ENCODE measurements at regions not wholly inside any gene's neighbourhood (a gene's known extent, or its start where the extent isn't known, plus 50 kb on each side); places are given as distances from the start of the nearest gene placed in this dataset.

- no peak for DNase-seq
Measured at GRCh38 chr13:109636736-109637135, 149.6 kb downstream of the IRS2 start.

GRCh38 chr13:109631069-109631468 lies 155.3 kb downstream of the IRS2 start:
- no peak for DNase-seq

GRCh38 chr13:109630271-109630670 lies 156.1 kb downstream of the IRS2 start:
- DNase-seq: no peak

DNA sequence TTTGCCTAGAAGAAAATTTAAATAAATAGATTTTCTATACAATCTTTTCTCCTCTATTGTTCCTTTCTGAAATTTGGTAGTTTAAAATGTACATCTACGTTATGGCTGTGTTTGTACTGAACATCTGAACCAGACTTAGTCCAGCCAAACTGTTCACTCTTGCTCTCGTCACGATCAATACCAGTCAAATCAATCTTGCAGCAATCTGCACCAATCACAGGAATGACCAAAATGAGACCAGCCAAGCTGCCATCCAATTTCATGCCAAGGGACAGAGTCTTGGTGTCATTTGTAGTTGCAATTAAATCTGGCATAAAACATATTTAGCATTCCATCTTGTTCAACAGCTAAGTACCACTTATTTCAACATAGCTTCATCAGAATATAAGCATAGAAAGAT lies 156.6 kb downstream of the IRS2 start:
- DNase-seq: no peak

DNA sequence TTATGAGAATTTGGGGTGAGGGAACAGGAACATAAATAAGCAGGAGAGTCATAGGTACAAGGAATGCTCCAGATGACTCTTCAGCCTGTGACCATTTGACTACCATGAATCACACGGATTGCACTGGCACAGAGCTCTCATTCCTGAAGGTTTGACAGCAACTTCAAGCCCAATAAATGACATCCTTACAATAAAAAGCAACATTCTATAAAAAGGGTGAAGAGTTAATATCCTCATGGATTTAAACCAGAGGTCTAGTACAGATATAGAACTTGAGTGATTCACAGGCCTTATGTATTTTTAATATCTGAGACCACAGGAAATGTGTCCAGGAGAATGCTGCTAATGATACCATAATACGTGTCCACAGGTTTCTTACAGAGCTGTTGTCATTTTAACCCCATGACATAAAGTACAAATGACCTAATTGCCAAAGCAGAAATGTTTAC lies 158.1 kb downstream of the IRS2 start:
- no peak for DNase-seq

- peak; percentile 59 for DNase-seq
Measured at GRCh38 chr13:109627649-109628048, 158.7 kb downstream of the IRS2 start.

DNA sequence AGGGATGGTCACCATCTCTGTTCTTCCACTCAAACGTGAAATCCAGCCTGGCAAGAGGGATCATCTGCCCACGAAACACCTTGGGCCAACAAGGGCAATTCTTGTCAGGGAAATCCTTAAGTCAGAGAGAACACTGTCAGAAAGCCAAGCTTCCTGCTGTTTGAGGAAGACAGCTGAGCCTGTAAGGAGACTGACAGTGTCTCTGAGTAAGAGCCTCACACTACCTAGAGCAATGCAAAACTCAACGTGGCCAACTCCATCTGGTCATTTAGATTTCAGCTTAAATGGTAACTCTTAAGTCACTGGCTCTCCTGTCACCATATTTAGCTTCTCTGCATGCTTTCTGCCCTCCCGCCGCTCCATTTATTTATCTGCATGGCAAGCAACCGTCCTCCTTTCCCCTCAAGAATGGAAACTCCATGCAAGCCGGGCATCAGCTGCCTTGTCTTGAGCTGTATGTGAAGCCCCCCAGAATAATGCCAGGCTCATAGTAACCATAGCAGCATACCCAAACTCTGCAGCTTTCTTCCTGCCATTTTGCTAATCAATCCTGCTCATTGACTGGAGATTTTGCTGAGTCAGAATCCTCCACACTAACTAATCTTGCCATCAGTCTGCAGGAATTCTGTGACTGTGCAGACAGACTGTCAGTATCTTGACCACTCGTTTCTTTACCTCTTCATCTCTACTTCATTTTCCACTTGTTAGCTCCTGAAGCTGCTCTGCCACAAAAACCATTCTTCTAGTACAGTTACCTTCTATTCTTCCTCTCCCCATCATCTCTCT lies 159.8 kb downstream of the IRS2 start:
- DNase-seq: no peak

DNA sequence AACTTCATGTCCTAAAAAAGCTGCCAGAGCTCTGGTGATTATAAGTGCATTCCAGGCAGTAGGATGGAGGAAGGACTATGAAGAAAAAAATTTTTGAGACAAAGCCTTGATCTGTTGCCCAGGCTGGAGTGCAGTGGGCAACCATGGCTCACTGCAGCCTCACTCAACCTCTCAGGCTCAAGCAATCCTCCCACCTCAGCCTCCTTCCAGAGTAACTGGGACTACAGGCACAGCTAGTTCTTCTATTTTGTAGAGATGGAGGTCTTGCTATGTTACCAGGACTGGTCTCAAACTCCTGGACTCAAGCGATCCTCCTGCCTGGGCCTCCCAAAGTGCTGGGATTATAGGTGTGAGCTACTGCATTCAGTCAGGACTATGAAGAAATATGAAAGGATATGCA lies 161.2 kb downstream of the IRS2 start:
- DNase-seq: no peak

GRCh38 chr13:109622006-109622405 lies 164.4 kb downstream of the IRS2 start:
- DNase-seq: no peak

DNA sequence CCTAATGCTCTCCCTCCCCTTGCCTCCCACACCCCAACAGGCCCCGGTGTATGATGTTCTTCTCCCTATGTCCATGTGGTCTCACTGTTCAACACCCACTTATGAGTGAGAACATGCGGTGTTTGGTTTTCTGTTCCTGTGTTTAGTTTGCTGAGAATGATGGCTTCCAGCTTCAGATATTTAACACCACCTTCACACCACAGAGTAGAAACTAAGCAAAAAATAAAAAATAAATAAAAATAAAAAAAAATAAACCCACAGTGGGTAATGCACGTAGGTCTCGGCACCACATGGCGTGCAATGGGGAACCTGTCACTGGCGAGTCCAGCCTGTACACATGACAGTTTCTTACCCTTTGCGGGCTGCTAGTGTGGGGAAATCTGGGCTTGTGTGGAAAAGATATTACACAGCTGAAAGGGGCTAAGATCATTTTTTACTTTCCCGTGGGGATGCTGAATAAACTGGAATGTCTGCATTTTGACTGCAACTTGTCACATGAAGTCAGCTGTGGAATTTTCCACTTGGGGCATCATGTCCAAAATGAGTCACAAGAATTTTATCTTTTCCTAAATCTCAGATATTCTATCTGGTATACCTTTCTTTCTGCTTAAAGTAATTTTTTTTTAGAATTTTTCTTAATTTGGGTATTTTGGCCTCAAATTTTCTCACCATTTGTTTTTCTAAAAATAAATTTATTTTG lies 170.5 kb downstream of the IRS2 start:
- no peak for DNase-seq

- DNase-seq: no peak
Measured at GRCh38 chr13:109611912-109612691, 174.3 kb downstream of the IRS2 start.

- DNase-seq: no peak
Measured at GRCh38 chr13:109610517-109610916, 175.9 kb downstream of the IRS2 start.

DNA sequence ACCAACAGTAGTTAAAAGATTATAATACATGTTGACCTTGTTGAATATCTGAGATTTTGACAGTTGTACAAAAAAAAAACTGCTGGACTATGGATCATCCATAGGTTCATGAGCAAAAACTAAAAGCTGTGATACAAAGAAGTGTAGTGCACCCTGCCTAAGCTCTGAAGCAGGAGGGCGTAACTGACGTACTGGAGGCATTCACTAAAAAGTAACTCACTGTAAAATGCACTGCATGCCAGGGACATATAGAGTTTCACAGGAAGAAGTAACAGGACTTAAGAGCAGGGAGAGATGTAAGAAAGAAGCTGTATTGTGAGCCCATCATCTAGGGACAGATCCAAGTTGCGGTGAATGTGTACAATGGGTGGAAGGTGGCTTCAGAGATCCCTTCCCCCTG lies 177.9 kb downstream of the IRS2 start:
- DNase-seq: no peak

DNA sequence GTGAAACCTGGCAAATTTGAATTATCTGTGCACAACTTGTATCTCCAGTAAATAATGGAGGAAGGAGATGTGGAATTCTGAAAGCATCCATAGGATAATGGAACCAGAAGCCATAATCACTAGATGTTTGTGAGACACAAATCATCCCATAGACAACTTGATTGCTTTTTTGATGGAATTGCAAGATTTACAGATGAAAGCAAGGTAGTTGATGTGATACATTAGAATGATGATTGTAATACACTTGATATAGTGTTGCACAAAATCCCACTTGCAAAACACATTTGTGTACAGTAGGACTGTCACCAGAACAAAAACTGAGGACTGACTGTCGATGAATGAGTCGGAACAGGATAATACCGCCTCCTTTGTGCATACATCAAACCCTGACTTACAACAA lies 178.3 kb downstream of the IRS2 start:
- no peak for DNase-seq

DNA sequence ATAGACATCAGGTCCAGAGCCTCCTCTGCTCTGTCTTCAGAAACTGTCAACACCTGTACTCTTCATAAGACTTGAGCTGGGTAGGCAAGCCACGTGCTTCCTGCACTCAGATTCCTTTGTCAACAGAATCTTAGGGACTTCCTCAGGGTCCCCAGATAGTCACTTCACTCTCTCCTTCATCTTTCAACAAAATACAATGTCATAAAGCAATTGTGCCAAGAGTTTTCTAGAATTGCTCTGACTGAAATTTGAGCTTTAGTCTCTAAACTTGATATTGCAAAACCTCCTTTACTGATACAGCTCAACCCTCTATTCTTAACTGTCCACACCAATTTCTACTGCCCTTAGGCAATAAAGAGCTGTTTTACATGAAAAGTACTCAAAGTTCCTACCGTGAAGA lies 179.9 kb downstream of the IRS2 start:
- no peak for DNase-seq

- DNase-seq: no peak
Measured at GRCh38 chr13:109605846-109606245, 180.5 kb downstream of the IRS2 start.

DNA sequence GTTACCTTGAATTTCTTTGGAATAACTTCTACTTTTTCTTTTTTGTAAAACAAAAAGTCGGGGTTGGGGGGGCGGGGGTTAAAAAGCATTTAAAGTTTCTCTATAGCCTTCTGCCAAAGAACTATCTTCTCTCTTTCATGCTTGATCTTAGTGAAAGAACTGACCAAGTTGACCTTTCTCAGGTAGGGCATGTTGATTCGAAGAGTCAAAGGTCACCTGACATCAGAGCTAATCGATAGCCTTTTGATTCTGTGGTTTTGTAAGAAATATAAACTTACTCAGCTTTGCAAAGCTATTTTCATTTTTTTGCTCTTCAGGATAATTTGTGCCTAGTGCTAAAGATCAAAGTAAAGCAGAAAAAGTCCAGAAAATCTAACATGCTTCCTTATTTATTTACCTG lies 181.5 kb downstream of the IRS2 start:
- no peak for DNase-seq

DNA sequence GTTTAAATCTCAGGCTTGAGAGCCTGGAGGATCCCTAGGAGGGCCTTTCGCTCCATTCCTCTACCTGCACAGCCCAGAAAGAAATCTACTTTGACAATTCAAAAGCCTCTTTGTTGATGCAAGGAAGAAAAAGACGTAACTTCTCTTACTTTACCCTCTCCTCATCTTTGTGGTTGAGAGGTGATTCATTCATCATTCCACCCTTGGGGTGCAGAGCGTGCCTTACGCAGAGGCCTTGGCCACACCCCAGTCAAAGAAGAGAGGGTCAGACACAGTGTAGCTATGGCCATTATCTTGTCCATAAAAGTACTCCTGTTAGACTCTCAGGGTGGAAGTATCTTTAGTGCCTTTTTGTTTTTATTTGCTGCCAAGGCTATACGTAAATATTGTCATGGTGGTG lies 184.0 kb downstream of the IRS2 start:
- DNase-seq: no peak

- no peak for DNase-seq
Measured at GRCh38 chr13:109599901-109600657, 186.3 kb downstream of the IRS2 start.

GRCh38 chr13:109595471-109595870 lies 190.9 kb downstream of the IRS2 start:
- no peak for DNase-seq

GRCh38 chr13:109593230-109593629 lies 193.2 kb downstream of the IRS2 start:
- DNase-seq: no peak

GRCh38 chr13:109592770-109593169 lies 193.6 kb downstream of the IRS2 start:
- DNase-seq: no peak

GRCh38 chr13:109587689-109588088 lies 198.7 kb downstream of the IRS2 start:
- no peak for DNase-seq
